NCI-H1092 (cell line): ENCODE measurements at regions not wholly inside any gene's neighbourhood (a gene's known extent, or its start where the extent isn't known, plus 50 kb on each side); places are given as distances from the start of the nearest gene placed in this dataset.
"Not testable (repeated sequence)": the region's sequence is repeated elsewhere in the genome, so short reads cannot be mapped to it uniquely, and the experiment has no call there.

ENCODE experiments used
- DNase-seq: peaks from one replicate; lab custom pipeline; 2025; lab: John Stamatoyannopoulos, UW

DNA sequence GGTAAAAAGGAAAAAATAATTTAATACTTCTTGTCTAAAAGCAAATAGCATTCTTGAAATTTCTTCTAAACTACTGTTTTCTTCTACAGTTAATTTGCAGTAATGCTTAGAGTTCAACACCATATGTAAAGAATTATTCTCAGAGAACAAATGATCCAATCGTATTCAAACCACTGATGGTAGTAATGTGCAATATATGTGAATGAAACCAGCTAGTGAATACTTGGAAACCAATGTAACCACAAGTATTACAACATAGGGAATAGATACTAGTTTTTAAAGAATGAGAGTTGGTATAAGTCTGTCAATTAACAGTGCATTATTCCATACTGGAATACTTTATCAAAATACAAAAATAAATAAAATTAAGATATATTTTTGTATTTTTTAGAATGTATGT lies 850.0 kb downstream of the DIPK2A start:
- no peak for DNase-seq

DNA sequence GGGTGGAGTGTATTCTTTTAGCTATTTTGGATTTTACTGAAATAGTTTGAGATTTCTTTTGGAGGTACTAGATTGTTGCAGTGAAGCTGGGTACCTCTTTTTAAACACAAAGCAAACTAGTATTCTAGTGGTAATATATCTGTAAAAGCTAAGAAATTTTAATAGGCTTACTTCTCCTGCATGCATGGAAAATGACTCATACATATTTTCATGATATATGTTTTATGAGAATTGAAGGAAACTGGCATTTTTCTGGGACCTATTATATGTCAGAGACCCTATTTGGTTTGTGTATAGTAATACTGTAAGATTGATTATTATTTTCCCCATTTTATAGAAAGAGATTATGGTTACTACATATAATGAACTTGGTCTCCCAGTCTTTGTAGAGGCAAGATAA lies 851.0 kb downstream of the DIPK2A start:
- no peak for DNase-seq

DNA sequence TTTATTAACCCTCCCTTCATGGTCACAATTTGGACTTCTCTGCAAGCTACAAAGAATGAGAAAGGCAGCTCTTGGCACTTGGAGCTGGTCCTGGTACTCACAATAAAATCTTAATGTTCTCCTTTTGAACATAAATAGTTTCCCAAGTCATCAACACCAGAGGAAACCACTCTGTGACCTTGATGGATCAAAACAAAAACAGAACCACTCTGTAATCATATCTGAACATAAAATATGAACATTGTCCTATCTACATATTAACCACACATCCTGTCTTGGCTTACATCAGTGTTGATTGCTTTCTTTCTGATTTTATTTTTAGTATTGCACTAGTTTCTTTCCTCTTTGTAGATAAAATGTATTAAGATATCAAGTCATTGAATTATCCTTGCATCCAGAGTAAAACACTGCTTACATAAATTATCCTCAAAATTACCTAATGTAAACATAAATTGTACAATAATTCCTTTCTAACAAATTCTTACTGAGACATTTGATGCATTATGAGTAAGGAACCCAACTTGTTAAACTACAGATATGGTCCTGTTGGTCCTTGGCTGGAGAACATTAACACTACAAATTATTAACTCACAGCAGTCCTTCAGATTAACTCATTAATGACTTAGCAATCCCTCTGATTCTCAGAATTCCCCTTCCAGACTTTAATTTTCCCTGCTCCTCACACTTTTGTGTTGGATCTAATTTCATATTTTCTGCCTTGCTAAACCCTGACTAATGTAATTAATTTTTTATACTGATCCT lies 860.5 kb downstream of the DIPK2A start:
- DNase-seq = no peak

DNA sequence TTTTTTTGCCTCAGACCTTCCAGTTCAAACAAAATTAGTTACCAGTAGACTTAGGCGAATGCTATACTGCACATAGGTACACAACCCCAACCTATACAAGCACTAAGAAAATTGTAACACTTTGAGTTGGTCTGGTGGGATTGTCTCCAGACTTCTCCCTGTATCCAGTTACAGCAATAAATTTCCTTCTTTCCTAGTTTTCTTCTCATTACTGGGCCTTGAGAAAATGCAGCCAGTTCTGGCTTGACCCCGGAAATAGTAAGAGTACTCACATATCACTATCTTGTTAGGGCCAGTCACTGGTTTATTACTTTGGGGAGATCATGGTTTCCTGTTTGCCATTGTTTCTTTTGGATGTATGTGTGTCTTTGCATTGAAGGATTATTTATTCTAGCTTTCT lies 868.4 kb downstream of the DIPK2A start:
- DNase-seq = no peak

DNA sequence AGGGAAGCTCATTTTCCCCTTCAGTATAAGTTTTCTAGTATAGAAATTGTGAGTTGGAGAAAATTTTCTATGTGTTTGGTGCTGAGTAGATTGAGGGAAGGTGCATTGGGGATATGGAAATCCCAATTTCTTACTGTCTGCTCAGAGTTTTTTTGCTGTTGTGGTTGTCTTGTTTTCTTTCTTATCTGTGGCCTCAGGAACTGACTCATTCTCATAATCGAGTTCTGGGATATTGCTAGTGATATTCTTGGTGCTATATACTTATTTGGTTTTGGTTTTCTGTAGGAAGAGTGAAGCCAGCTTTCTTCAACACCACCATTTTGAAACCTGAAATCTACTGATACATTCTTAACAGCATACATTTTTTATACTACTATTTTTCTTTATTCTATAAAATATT lies 869.2 kb downstream of the DIPK2A start:
- no peak for DNase-seq

DNA sequence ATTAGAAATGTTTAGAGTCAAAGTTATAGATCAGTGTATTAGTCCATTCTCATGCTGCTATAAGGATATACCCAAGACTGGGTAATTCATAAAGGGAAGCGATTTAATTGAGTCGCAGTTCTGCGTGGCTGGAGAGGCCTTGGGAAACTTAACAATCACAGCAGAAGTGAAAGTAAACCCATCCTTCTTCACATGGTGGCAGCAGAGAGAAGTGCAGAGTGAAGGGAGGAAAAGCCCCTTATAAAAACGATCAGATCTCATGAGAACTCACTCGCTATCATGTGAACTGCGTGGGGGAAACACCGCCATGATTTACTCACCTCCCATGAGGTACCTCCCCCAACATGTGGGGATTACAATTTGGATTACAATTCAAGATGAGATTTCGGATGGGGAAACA lies 871.5 kb downstream of the DIPK2A start:
- DNase-seq = no peak

DNA sequence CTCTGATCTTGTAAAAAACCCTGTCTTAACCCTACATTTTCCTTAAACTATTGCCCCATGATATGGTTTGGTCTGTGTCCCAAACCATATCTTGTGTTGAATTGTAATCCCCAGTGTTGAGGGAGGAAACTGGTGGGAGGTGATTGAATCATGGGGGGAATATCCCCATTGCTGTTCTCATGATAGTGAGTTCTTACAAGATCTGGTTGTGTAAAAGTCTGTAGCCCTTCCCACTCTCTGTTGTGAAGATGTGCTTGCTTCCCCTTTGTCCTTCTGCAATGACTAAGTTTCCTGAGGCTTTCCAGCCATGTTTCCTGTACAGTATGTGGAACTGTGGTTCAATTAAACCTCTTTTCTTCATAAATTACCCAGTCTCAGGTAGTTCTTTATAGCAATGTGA lies 881.4 kb downstream of the DIPK2A start:
- no peak for DNase-seq

DNA sequence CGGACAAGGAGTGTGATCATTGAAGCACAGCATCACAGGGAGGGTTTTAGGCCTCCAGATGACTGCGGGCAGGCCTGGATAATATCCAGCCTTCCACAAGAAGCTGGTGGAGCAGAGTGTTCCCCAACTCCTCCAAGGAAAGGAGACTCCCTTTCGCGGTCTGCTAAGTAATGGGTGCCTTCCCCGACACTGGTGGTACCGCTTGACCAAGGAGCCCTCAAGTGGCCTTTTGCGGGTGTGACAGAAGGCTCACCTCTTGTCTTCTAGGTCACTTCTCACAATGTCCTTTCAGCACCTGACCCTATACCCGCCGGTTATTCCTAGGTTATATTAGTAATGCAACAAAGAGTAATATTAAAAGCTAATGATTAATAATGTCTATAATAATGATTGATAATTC lies 882.4 kb downstream of the DIPK2A start:
- not testable (repeated sequence) for DNase-seq

DNA sequence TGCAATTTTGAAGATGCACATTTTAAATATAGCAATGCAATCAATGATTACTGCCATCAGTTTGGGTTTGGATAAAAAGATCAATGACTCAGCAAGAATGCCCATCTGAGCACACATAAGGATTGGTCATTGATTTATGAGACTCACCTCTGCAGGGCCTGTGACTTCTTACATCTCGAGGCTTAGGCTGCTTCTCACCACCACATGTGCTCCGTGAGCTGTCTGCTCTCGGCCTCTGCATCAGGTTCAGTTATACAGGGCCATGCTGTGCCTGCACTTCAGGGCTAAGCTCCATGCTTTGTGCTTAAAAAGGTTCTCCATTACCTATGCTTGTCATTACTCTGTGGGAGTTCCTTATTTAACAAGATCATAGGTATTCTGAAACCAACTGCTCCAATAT lies 887.5 kb downstream of the DIPK2A start:
- DNase-seq = no peak

DNA sequence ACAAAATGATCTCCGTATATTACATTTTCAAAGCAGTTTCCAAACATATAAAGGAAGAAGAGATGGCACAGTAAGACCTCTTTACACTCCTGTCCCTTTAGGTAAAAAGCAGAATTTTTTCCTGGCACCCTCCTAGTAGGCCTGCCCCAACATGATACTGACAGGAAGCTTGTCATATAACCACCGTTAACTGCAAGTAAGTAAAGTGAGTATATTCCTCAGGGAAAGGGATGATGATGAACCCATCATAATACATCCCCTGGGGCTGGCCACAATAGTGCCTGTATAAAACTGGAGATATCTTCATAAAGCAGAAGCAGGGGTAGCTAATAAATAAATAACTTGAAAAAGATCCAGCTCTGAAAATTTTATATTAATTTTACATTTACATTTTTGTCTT lies 893.0 kb downstream of the DIPK2A start:
- DNase-seq = no peak

DNA sequence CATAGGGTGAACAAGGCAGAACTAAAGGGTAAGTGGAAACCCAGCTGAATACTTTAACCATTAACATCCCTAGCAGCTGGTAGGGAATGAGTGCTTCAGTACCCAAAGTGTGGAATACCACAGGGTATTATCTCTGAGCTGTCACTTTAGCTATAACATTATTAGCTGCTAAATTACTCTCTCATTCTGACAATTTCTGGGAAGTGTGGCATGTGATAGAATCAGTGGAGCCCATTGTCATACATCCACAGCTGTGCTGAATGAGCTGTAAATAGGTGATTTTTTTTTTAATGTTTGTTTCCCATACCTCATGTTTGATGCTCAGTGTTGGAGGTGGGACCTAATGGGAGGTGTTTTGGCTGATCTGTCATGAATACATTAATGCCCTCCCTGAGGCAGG lies 894.3 kb downstream of the DIPK2A start:
- DNase-seq = no peak

DNA sequence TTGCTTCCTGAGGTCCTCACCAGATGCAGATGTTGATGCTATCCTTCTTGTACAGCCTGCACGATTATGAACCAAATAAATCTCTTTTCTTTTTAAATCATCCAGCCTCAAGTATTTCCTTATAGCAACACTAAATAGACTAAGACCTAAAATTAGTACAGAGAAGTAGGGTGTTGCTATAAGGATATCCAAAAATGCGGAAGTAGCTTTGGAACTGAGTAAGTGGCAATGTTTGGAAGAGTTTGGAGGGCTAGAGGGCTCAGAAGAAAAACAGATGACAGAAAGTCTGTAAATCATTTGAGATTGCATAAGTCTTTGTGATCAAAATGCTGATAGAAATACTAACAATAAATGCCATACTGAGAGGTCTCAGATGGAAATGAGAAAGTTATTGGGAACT lies 894.9 kb downstream of the DIPK2A start:
- no peak for DNase-seq

DNA sequence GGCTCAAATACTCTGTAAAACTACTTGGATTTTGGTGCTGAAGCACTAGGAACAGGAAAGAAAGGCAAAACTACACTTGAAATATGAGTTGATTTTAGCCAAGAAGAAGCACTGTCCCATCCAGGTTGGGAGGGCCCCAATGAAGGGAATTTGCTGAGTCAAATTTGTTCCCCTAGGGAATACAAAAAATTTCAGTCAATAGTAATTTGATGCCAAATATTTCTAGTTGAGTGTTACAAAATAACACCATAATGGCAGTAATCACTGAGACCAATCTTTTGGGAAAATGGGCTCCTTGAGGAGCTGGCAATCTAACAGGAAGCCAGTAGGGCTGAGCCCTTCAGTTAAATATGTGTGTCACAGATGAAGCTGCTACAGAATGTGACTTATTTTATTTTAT lies 896.9 kb downstream of the DIPK2A start:
- DNase-seq = no peak

DNA sequence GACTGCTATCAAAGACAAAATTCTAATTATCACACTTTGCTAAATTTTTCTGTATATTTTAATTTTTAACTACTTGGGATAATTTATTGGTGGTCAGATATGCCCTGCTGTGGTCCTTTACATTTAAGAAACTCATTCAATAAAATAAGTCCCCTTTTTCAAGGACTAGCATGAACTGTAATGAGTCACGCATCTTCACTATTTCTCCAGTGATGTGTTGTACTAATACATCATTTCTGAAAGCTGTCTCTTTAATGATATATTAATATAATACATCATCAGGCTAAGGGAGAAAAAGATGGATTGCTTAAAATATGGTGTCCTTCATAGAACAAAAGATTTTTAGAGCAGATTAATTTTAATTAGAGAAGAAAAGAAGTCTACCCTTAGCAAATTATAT lies 901.4 kb downstream of the DIPK2A start:
- no peak for DNase-seq

DNA sequence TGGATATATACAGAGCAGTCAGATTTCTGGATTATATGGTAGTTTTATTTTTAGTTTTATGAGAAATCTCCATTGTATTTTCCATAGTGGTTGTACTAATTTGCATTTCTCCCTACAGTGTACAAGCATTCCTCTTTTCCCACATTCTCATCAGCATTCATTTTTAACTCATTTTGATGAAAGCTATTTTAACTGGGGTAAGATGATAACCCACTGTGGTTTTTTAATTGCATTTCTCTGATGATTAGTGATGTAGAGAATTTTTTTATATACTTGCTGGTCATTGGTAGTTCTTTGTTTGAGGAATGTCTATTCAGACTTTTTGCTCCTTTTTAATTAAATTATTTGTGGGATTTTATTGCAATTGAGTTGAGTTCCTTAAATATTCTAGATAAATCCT lies 903.6 kb downstream of the DIPK2A start:
- no peak for DNase-seq

DNA sequence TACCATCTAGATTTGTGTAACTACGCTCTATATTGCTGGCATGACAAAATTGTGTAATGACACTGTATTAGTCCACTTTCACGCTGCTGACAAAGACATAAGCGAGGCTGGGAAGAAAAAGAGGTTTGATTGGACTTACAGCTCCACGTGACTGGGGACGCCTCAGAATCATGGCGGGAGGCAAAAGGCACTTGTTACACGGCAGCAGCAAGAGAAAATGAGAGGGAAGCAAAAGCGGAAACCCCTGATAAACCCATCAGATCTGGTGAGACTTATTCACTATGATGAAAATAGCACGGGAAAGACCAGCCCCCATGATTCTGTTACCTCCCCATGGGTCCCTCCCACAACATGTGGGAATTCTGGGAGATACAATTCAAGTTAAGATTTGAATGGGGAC lies 905.7 kb downstream of the DIPK2A start:
- no peak for DNase-seq

DNA sequence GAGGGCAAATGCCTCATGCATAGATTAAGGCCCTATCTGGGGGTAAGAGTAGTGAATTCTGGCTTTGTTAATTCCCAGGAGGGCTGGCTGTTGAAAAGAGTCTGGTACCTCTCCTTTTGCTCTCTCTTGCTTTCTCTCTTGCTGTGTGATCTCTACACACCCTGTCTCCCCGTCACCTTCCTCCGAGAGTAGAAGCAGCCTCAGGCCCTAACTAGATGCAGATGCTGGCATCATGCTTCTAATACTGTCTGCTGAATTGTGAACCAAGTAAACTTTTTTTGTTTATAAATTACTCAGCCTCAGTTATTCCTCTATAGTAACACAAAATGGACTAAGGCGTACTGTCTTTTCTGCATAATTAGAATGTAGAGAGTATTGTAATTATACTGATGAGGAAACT lies 908.1 kb downstream of the DIPK2A start:
- no peak for DNase-seq

DNA sequence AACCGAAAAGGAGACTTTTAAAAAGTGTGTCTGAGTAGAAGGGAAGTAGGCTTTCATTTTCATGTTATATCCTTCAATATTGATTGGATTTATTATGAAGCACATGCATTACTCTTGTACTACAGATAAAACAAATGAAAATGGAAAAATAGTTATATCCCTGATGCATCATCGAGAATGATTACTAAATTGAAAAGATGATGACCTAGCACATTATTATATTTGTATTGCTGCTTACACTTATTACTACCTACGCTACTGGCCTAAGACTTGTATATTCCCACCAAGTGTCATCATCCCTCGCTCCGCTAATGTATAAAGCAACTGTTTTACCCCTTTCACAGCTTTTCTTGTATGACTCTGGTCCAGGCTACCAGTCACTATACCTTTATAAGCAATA lies 922.4 kb downstream of the DIPK2A start:
- DNase-seq = no peak

DNA sequence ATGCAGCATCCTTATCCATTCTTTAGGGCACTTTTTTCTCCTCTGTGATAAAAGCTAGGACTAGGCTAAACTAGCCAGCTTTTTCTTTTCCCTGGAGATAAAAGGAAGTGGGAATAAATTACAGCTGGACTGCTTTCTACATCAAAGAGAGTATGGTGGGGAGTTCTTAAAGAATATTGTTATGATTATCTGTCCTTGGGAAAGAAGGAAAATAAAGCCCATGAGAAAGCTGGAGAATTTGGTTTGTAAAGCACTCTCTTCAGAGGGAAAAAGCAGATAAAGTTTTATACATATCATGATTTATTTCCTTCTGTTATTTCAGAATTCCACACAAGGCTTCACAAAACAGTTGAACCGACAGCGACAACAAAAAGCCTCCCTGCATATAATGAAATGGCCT lies 923.0 kb downstream of the DIPK2A start:
- DNase-seq = no peak

DNA sequence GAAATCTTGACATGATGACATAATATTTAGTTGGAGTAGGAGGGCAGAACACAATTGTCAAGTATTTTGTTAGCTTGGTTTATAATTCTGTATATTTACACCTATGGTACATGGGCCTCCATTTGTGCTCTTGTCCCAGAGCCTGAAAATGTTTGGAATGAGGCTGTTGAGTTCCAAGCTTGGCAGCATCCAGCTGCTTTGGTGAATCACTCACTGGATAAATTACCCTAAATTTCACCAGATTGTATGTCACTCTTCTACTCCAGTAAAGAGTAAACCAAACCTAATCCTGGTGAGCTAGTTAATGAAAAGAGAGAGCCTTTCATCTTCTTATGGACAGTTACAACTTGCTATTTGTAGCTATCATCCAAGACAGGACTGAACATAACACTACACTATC lies 928.7 kb downstream of the DIPK2A start:
- no peak for DNase-seq

DNA sequence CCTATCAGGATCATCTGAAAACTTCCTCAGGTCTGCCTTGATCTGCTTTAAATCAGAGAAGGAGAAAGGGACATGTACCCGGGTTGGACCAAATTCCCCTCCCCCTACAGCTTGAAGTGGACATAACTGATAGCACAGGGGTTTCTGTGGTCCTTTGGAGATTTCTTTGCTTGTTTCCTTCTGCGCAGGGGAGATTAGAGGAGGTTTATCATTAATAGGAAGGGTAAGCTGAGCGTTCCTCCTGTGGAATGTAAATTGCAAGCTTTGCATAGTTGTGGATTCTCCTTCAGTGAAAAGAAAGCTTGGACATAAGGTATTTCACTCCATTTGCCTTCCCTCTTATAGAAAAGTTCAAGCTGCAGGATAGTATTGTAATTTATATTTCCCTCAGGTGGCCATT lies 936.0 kb downstream of the DIPK2A start:
- DNase-seq = not testable (repeated sequence)

DNA sequence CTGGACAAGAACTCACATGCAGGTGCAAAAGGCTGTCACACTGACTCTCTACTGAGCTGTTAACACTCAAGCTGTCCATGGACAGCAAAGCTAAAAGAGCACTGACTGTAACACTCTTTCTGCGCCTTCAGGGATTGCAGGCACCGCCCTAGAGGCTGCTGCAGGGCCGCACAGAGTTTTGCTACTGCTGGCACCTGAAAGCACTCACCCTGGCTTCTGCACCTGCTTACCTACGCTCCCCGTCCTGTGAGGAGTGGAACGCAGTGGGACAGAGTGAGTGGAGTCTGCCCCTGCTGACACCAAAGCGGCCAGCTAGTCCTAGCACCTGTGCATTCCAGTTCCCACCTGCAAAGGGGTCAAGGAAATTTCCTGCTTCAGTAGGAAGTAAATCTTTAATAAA lies 941.3 kb downstream of the DIPK2A start:
- DNase-seq = no peak

DNA sequence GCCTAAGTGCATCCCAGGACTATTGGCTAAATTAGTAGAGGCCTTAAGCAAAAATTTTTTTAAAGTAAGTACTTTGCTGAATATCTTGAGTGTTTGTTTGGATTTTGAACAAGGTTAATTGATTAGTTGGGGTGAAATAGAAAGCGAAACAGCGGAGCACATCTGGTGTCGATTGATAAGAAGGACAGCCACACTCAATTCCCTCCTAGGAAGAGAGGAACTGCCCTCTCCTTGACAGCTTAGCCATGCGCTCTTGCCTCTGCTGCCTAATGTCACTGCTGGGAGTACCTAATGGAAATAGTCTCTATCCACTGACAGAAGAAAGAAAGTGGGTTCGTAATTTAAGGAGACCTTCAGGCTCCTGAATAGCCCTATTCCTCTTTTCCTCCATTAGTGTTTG lies 943.6 kb downstream of the DIPK2A start:
- no peak for DNase-seq

DNA sequence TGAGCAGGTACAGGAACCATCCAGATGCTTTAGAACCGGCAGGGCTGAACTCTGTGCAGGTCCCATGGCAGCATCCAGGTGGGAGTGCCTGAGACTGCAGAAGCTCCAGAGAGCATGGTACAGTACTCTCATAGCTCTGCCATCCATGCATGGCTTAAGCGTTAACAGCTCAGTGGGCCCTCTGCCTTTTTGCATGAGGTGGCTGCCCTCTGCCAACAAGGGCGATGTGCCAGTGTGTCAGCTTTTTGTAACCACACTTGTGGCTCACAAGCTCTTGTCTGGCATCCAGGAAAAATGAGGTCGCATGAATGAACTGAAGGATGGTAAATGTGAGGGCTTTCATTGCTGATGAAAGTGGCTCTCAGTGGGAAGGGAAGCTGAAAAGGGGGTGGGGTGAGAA lies 950.1 kb downstream of the DIPK2A start:
- DNase-seq = no peak
